GM18870 (cell line): ENCODE measurements at regions not wholly inside any gene's neighbourhood (a gene's known extent, or its start where the extent isn't known, plus 50 kb on each side); places are given as distances from the start of the nearest gene placed in this dataset.

ENCODE experiments used
- ATAC-seq: cut with Tn5 transposase; IDR thresholded peaks from one replicate; pipeline ENCODE4 v1.9.1; 2021; ENCODE audit warnings: moderate library complexity; ENCODE audit not compliant: unreplicated experiment

DNA sequence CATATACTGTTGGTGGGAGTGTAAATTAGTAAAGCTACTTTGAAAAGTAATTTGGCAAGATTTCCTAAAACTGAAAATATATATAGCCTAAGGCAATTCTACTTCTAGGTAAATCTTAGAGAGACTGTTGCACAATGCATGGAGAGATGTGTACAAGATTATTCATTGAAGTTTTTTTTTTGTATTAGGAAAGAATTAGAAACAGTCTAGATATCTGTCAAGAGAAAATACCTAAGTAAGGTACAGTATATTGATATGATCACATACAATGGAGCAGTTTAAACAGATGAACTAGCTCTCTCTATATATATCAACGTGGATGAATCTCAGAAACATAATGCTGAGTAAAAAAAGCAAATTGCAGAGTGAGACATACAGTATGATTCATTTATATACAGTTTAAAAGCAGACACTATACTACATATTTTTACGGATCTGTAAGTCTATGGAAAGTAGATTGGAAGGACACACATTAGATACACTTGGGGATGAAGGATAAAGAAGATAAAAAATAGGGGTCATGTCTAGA is 59.3 kb upstream of the ACVR1 start:
- no peak for ATAC-seq

- no peak for ATAC-seq
Measured at GRCh38 chr2:157934684-157935377, 58.7 kb upstream of the ACVR1 start.

DNA sequence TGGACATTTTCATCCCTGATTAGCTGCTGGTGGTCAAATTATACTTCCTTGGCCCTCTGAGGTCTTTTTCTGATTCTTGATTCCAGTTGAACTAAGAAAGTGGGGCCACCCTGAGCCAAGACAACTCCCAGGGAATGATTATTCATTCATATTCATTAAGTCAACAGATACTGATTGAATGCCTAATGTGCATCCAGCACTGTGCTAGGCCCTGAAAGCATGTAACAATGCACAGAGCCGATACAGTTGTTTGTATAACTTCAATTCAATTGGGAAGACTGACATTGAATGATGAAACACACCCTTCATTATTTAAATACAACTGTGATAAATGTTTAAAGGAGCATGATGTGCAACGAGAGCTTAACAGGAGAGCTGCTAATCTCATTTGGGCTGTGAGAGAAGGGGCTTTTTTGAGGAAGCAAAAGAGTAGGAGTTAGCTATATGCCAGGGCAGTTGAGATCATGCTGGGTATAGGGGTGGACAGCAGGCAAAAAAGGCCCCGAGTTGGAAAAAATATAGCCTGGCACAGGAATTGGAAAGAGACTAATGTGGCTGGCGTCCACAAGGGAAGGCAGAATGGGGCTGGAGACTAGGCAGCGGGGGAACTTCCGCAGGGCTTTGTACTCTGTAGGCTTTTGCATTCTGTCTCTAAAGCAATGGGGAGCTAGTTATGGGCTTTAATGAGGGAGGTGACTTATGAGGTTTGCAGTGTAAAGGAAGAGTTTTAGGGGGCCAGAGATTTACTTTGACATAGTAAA is 57.2 kb upstream of the ACVR1 start:
- ATAC-seq: no peak

- ATAC-seq: no peak
Measured at GRCh38 chr2:157932480-157933159, 56.5 kb upstream of the ACVR1 start.

DNA sequence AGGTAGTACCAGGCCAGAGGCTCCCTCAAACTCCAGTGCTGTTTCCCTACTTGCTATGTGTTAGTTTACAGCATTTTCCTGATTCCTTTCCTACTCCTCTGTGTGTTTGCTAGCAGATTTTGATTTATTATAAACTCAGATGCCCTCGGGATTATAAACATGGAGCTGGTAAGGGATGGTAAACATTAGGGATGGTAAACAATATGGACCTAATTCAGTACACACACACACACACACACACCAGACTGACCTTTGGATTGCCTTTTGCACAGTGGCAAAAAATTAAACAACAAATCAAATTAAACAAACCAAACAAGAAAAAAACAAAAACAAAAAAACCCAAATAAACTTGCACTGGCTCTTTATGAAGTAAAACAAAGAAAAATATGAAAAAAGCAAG is 55.4 kb upstream of the ACVR1 start:
- ATAC-seq: no peak

DNA sequence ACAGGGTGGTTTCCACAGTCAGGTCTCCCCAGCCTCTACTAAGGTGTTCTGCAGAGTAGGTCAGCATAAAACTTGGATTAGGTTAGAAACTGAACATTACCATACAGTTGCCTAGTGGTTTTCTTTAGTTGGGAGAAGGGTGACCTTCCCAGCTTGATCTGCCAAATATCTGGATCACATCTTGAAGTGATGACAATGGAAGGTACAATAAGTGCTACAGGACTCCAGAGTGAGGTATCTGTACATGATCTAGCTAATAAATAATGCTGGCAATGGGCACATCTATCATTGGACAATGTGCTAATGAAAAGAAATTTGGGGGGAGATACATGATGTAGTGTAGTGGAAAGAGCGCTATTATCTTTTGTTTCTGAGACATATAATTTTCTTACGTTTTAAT is 54.6 kb upstream of the ACVR1 start:
- no peak for ATAC-seq

DNA sequence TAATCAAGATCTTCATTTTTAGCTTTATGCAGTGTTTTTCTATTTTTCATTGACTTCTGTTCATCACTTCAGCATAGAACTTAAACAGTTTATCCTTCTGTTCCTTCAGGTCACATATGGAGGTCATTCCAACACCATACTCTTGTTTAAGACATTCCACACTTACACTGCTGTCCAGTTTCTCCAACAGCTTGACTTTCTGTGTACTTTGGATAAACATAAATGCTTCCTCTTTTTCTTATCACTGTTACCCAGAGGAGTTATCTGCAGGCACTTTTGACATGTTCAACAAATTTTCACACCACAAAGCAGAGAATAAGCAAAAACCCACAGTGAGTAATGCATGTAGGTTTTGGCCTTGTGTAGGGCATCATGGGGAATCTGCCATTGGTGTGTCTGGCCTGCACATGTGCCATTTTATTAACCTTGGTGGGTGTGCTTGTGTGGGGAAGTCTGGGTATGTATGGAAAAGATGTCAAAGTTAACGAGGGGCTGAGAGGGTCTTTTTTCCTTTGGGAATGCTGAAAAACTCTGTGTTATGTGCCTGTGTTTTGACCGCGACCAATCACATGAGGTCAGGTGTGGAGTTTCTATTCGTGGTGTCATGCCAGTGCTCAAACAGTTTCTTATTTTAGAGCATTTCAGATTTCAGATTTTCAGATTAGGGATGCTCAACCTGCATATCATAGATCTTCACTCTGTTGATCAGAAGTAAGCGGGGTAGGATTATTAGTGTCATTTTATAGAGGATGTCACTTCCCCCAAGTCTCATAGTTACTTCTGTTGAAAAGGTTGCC is 53.9 kb upstream of the ACVR1 start:
- ATAC-seq: no peak

- no peak for ATAC-seq
Measured at GRCh38 chr2:157928372-157928771, 52.2 kb upstream of the ACVR1 start.

GRCh38 chr2:157927155-157927554 is 51.0 kb upstream of the ACVR1 start:
- no peak for ATAC-seq
